NCI-H1417 treated with DMSO at 0.1 percent for 48 hours (cell line): ENCODE measurements at regions not wholly inside any gene's neighbourhood (a gene's known extent, or its start where the extent isn't known, plus 50 kb on each side); places are given as distances from the start of the nearest gene placed in this dataset.

Experiments
- DNase-seq: peaks from one replicate; lab custom pipeline; 2025; lab: John Stamatoyannopoulos, UW

DNA sequence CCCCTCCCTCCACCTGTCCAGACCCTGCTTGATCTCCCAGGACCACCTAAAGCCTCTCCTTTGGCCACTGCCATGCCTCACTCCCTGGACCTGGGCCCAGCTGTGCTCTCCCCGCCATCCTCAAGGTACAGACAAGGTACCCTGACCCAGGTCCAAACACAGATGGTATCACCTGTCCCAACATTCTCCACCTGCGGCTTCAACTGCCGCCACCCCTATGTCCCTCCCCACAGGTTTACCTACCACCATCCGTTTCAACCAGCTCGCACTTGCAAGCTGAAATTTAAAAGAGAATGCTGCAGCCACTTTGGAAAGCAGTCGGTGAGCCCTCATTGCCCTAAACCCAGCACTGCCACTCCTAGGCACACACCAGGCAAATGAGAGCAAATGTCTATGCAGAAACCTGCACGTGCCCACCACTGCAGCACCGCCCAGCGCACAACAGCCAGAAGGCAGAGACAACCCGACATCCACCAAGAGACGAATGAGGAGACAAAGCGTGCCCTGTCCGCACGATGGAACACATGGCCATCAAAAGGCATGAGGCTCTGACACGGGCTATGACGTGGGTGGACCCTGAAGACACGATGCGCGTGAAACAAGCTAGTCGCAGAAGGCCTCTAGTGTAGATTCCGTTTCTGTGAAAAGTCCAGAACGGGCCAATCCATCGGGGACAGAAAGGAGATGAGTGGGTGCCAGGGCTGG lies 71.0 kb downstream of the RFLNA start:
- no peak for DNase-seq
